GM21723 (cell line): ENCODE measurements at regions not wholly inside any gene's neighbourhood (a gene's known extent, or its start where the extent isn't known, plus 50 kb on each side); places are given as distances from the start of the nearest gene placed in this dataset.

Experiments
- ATAC-seq: cut with Tn5 transposase; IDR thresholded peaks from one replicate; pipeline ENCODE4 v1.9.1; 2021; ENCODE audit warnings: mild to moderate bottlenecking, moderate library complexity; ENCODE audit not compliant: unreplicated experiment

DNA sequence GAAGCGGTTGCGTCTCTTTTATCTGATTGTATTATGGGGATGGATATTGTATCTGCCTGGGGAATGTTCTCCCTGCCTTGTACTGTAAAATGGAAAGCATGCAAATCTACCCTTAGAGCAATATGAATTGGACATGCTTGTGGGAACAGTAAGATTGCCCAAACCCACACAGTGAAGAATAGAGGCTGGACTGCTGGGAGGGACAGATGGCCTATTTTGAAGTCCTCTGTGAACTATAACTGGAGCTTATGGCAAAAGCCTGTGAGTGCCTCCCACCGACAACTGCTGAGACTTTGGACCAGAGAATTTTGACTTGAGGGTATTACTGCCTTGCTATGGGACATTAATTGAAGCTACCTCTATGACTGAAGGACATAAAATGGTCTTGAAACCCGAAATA, 168.9 kb downstream of the ERCC6L2 start:
- ATAC-seq = no peak

DNA sequence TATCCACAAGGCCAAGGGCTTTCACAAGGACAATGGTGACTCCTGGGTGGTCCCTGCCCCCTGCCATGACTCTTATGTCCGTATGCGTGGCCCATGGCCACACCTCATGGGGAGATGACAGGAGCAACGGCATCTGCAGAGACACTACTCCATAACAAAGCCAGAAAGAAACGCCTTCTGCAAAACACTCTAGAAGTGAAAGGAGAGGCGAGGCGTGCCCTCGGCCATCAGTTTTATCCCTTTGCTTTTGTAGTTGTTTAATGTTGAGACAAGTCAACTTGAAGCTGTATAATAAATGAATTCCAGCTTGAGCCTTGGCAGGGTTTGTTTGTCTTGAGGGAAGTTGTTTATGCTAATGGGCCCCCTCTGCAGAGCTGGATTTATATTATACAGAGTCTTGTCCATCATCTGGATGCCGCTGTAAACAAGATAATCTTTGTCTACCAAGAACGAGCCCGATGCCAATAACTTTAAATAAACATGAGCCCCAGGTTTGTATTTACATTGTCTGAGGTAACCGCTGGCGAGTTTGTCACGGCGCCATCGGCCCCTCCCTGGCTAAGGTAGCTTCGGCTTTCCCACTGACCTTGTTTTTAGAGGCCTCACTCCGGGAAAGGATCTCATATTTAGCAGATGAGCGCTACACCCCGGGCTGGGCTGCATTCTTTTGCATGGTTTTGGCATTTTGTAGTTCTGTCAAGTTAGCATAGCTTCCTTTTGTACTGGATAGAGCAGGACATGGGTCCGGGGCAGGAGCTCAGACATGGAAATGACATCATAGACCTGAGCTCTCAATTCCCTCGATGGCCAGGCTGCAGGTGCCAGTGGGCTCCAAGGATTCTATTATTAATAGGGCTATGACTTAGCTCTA, 165.3 kb downstream of the ERCC6L2 start:
- ATAC-seq = no peak

DNA sequence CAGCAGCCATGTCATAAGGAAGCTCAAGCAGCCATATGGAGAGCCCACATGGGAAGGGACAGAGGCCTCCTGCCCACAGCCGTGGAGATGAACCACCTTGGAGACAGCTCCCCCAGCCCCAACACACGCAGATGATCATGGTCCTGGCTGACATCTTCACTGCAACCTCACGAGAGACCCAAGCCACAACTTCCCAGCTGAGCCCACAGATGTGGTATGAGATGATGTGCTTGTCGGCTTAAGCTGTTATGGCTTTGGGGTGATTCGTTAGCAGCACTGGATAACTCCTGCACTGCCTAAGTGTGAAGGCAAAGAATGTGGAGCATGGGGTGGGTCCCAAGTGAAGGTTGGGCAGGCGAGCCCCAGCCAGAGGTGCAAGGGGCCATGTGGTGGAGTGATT, 163.4 kb downstream of the ERCC6L2 start:
- no peak for ATAC-seq

DNA sequence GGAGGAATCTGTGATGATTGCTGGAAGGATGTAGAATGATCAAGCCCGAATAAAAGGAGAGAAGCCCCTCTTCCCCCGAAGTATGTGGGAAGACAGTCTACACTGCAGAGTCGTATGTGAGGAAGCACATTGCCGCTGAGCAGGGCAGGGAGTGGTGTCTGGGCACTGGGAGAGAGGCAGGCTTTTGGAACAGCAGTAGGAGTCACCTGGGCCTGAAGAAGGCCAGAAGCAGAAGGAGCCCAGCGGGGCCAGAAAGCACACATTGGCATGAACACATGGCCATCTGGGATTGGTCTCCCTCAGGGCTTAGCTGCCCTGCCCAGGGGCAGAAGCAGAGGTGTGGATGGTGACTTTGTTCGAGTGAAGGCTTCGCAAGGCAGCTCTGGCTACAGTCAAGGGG, 162.8 kb downstream of the ERCC6L2 start:
- no peak for ATAC-seq

DNA sequence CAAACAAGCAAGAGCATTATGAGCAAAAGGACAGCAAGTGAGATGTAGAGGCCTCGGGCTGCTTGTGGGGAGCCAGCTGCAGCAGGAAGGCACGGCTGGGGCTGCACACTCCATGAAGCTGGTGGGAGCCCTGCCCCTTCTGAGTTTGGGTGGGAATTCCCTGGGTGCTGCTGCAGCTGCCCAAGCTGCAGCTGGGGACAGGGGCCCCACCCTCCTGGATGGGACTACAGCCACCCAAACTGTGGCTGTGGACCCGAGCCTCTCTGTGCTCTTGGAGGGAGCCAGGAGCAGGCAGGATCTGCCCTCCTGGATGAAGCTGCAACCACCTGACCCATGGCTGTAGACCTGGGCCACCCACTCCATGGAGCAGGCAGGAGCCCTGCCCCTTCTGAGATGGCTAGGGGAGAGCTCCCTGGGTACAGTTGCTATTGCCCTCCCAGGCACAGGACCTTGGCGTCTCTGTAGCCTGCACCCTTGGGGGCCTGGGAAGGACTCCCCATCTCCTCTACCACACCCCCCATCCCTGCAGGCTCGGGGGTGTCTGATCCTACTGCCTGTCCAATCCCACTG, 159.1 kb downstream of the ERCC6L2 start:
- ATAC-seq = no peak

DNA sequence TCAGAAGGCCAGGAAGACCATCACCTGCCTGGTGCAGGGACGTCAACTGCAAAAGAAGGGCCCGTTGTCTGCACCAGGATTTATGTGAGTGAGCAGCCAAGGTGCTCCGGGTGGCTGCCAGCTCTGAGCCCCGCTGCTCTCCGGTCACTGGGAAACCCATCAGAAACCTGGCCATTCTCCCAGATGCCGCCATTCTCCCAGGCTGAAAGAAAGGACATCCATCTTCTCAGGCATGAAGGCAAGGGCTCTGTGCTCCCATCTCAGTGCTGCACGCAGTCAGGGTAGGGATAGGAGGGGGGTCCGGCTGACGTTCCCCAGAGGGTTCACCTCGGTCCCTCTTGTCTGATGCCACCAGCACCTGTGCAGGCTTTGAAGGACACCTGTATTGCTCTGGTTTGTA, 158.4 kb downstream of the ERCC6L2 start:
- ATAC-seq = no peak

DNA sequence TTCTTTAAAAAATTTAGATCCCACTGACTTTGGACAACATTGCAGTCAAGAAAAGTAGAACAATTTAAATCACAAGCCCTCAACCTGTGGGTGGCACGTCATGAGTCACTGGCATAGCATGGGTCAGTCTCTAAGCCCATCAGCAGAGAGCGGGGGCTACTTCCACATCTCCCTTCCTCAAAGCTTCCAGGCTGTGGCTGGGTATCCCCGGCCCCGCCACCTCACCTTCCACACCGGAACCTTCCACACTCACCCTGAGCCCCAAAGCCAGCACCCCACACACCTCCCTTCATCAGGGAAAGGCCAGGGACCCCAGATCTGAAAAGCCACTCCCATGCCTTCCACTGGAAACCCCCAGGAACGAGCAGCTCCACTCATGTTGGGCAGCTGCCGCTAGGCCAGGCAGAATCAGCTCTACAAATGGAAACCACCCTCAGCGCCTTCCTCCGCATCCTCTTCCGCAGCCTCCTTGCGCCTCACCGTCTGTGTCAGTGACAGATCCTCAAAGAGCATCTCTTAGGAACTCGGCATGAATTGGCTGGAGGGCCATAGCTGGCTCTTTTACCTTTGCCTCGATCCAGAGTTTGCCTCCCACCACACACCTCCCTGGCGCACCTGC, 156.5 kb downstream of the ERCC6L2 start:
- no peak for ATAC-seq

DNA sequence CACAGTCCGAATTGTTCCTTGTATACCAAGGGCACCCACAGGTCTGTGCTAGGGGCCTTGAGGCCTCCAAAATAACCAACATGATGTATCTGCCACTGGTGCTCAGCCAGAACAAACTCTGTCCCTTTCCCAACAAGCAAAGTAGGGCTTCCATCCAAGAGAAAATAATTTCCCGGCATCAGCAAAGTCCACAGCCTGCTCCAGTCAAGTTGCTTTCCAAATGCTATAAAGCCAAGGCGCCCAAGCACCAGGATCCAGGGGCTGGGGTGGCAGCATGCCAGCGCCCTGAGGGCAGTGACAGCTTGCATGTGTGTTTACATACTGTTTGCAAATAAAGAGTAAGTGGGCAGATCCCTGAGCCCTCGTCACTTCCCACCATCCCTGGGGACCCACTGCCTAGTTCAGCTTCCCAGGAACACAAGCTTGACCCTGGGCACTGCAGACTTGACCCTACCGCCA, 155.9 kb downstream of the ERCC6L2 start:
- ATAC-seq = no peak

DNA sequence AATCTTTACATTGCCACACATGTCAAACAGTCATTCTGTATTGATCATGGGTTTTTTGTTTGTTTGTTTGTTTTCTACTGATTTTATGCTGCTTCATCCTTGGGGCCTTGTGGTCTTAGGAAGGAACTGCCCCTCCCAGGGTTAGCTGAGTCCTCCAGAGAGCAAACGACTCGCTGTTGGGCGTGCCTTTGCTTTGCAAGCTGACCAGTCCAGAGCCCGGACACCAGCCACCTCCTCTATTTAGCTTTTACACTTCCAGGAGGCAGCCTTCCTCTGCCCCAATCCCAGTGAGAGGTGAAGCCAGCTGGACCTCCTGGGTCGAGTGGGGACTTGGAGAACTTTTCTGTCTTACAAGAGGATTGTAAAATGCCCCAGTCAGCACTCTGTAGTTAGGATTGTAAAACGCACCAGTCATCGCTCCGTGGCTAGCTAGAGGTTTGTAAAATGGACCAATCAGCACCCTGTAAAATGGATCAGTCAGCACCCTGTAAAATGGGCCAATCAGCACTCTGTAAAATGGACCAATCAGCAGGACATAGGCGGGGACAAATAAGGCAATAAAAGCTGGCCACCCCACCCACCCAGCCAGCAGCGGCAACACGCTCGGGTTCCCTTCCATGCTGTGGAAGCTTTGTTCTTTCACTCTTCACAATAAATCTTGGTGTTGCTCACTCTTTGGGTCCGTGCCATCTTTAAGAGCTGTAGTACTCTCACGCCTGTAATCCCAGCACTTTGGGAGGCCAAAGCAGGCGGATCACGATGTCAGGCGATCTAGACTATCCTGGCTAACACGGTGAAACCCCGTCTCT, 154.4 kb downstream of the ERCC6L2 start:
- ATAC-seq = no peak

DNA sequence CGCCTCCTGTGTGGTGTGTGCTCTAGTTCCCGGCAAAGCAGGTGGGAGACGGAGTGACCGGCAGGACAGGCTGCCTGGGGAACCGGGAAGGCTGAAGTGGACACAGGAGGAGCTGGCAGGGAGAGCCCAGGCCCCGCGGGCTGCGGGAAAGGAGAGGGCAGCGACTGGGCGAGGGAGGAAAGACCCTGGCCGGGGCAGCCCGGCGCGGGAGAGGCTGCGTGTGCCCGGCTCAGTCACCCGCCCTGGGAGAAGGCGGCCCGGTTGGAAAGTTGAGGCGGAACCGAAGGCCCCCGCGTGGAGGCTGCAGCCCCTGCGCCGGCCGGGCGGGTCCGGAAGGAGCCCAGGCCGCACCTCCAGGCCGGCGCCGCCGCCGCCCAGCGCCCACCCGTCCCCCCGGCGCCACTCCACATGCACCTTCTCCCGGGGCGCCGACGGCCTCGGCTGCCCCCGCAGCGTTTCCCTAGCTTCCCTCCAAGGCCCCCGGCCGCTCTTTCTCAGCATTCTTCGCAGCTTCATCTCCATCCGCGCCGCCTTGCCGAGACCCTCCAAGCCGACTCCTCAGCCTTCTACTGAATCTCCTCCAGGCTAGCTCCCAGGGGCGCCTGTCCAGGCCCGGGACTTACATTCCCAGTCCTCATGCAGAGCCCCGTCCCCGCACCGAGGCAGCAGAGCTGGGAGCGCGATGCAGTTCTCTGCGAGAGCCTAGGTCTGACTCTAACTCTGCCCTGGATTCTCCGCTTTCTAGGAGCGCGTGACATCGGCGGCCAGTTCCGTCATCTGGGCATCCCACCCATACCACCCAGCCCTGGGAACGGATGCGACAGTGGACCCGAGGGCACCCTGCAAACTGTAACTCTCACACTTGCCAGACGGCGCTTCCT, 152.0 kb downstream of the ERCC6L2 start:
- ATAC-seq = no peak

DNA sequence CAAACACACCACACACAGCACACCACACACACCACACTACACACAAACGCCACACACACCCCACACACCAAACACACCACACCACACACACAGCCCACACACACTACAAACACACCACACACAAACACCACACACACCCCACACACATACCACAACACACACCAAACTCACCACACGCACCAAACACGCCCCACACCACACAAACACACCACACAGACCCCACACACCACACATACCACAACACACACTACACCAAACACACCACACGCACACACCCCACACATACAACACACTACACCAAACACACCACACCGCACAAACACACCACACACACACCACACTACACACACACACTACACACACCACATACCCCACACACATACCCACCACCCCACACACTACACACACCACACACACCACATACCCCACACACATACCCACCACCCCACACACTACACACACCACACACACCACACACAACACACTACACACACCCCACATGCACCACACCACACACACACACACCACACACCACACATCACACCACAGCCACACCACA, 151.2 kb downstream of the ERCC6L2 start:
- no peak for ATAC-seq

DNA sequence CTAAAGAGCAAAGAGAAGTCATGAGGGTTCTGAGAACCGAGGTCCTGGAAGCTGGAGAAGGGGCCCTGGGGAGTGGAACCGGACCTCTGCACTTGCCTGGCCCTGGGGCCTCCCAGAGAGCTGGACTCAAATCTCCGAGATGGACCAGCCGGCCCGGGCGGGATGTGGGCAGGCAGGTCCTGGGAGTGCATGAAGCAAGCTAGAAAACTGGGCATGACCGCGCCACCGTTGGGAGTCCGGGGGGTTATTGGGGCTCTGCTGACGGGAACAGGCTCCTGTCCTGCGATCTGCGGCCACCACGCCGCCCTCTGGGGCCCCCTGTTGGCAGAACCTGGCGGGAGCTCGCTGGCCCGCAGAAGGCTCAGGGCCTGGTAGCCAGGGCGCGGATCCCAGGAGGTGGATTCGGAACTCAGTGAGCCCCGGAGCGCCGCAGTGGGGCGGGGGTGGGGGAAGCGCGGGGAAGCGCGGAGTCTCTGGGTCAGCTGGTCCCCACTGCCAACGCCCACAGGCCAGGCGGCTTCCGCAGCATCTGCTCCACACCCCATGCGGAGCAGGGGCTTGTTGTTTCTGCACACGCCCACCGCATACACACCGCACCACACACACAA, 150.6 kb downstream of the ERCC6L2 start:
- no peak for ATAC-seq

DNA sequence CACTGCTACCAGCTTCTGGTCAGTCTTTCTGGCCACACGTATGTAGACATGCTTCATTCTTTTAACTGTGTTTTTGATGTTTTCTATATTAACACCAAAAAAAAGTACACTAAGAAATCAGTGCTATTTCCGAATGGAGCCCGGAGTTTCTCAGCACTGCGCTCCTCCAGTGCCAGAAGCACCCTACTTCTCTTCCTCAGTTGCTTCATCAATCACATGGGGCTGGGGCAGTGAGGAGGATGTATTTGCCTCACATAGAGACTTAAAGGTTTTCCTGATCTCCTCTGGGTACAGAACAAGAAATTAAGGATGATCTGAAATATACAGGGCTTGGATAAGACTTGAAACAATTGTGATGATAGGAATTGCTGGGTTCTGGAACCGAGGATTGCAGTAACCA, 148.0 kb downstream of the ERCC6L2 start:
- no peak for ATAC-seq

DNA sequence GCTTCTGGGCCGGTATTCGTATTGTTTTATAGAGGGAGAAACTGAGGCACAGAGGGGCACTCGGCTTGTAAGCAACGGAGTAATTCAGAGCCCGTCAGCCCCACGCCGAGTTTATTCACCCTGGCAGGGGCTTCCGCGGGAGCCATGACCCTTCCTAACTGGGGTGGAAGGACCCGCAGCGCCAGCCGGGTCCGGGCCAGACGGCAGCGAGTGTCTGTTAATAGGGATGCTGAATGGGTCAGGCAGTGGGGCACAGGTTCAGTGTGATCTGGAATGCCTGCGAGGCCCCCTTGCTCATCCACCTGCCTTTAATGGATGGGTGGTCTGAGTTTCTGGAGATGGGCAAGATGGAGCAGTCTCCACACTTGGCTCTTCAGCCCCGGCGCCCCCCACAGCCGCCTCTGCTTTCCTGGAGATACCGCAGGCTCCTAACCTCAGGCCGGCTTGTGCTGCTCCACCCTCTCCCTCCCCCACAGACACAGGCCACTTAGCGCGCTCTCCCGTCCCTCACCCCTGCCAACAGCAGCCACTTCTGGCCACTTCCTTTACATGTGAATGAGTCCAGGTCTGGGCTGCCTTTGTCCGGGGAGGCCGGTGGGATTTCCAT, 147.1 kb downstream of the ERCC6L2 start:
- no peak for ATAC-seq

DNA sequence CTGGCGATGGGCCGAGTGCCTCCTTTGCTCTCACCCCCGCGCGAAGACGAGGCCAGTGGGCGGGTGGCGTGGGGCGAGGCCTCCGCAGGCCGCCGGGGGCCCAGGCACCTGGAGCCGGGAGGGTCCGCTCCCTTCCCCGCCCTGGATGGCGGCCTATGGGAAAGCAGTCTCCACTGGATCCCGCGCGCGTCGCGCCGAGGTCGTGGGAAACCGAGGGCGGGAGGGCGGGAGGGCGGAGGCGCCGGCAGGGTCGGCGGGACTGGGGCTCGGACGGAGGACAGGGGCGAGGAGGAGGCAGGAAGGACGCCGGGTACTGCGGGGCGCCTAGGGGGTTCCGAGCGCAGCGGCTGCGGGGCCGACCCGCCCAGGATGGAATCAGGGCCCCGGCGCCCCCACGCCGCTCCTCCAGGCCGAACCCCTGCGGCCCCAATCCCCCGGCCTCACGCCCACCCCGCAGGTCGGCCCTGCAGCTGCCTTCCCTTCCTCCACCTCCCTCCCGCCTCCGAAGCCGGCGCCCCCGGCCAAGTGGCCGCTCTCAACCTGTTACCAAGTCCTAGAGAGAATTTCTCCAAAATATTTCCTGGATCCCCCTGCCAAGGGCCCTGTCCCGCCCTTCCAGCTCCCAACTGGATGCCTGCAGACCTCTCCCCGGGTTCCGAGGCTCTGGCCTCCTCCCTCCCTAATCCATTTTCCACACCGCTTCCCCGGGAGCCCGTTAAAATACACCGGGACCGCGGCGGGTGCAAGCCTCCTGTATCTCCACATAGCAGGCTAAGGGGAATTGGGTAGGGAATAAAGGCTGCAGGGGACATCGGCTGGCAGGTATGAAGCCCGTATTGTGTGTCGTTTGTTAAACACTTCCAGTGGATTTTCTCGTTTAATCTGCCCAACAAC, 146.3 kb downstream of the ERCC6L2 start:
- ATAC-seq = no peak

DNA sequence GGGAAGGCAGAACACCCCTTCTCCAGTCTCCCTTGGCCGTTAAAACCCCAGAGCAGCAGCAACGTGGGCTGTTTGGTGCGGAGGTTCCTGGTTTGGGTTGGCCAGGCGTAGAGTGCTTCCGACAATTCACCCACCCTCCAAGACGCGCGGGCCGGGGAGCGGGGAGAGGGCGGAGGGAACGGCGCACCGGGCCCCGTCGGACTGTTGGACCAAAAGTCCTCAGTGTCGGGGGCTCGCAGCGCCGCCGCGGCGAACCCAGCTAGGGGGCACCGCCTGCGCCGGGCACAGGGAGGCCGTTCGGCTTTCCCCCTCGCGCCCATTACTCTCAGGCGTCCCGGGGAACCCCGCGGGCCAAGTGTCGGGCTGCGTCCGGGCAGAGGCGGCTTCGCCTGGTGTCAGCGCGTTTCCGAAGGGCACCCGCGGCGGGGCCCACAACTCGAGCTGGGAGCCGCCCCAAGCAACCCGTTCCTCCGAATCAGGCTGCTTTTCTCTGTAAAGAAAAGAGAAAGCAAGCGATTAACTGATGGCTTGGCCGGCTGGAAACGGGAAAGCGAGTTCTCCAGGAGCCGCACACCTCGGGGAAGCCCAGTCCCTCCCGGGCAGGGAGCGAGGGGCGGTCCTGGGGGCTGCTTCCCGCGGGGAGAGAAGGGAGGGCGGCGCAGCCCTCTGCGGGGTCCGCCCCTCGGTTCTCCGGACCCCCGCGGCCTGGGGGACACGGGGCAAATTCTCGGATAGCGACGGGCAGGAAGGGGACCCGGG, 145.5 kb downstream of the ERCC6L2 start:
- no peak for ATAC-seq

DNA sequence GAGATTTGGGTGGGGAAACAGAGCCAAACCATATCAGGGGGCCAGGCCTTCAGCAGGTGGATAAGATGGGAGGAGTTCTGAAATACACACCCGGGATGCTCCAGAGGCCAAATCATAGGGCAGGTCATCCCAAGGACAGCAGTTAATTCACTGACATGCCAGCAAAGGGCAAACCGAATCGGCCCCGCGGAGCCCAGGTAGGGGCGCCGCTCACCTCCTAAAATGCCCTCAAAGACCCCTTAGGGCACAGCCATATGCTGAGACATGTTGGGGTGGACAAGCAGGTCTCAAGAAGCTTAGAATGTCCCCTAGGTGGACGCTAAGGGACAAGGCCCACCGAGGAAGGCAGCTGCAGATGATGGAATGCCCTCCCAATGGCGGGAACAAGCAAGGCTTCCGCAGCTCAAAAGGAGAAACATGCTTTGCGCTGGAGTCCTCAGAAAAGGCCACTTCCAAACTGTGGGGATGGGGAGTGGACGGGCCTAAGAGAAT, 144.9 kb downstream of the ERCC6L2 start:
- ATAC-seq = no peak
